HG03378 (cell line): ENCODE measurements at regions not wholly inside any gene's neighbourhood (a gene's known extent, or its start where the extent isn't known, plus 50 kb on each side); places are given as distances from the start of the nearest gene placed in this dataset.
"Not testable (repeated sequence)": the region's sequence is repeated elsewhere in the genome, so short reads cannot be mapped to it uniquely, and the experiment has no call there.

Experiments
- ATAC-seq: cut with Tn5 transposase; IDR thresholded peaks from one replicate; pipeline ENCODE4 v1.9.1; 2021; ENCODE audit warnings: mild to moderate bottlenecking, moderate library complexity; ENCODE audit not compliant: unreplicated experiment

GRCh38 chr5:167413506-167413905 is 877.9 kb upstream of the WWC1 start:
- ATAC-seq = no peak

GRCh38 chr5:167414611-167415010 is 876.8 kb upstream of the WWC1 start:
- ATAC-seq = no peak

- ATAC-seq = no peak
Observed at GRCh38 chr5:167415779-167416746, 875.4 kb upstream of the WWC1 start.

- no peak for ATAC-seq
Observed at GRCh38 chr5:167417662-167418061, 873.8 kb upstream of the WWC1 start.

- ATAC-seq = no peak
Observed at GRCh38 chr5:167425161-167425560, 866.3 kb upstream of the WWC1 start.

- no peak for ATAC-seq
Observed at GRCh38 chr5:167426501-167426900, 864.9 kb upstream of the WWC1 start.

GRCh38 chr5:167427641-167428040 is 863.8 kb upstream of the WWC1 start:
- not testable (repeated sequence) for ATAC-seq

GRCh38 chr5:167440846-167441245 is 850.6 kb upstream of the WWC1 start:
- ATAC-seq = no peak

- ATAC-seq = no peak
Observed at GRCh38 chr5:167442922-167443321, 848.5 kb upstream of the WWC1 start.

GRCh38 chr5:167447466-167448375 is 843.7 kb upstream of the WWC1 start:
- ATAC-seq = no peak

- ATAC-seq = no peak
Observed at GRCh38 chr5:167448376-167448775, 843.1 kb upstream of the WWC1 start.

- no peak for ATAC-seq
Observed at GRCh38 chr5:167451076-167451475, 840.4 kb upstream of the WWC1 start.

- ATAC-seq = no peak
Observed at GRCh38 chr5:167452136-167452535, 839.3 kb upstream of the WWC1 start.

GRCh38 chr5:167453246-167454030 is 838.0 kb upstream of the WWC1 start:
- ATAC-seq = no peak

GRCh38 chr5:167458412-167458811 is 833.0 kb upstream of the WWC1 start:
- no peak for ATAC-seq

- ATAC-seq = no peak
Observed at GRCh38 chr5:167460449-167461020, 830.9 kb upstream of the WWC1 start.

- no peak for ATAC-seq
Observed at GRCh38 chr5:167463939-167464338, 827.5 kb upstream of the WWC1 start.

- ATAC-seq = no peak
Observed at GRCh38 chr5:167466992-167467391, 824.5 kb upstream of the WWC1 start.

GRCh38 chr5:167472566-167473108 is 818.8 kb upstream of the WWC1 start:
- ATAC-seq = no peak

- ATAC-seq = no peak
Observed at GRCh38 chr5:167478188-167478587, 813.3 kb upstream of the WWC1 start.
